ENCODE measurements at regions not wholly inside any gene's neighbourhood (a gene's known extent, or its start where the extent isn't known, plus 50 kb on each side); places are given as distances from the start of the nearest gene placed in this dataset.

GRCh38 chr7:43038254-43038653 lies 74.2 kb upstream of the HECW1 start:
- Histone ChIP-seq H2BK12ac (ENCODE audit: insufficient read length, low read depth, low read length) (no peak overlapping the region), H3T11ph (ENCODE audit: low read length) (no peak overlapping the region), H3K23ac (ENCODE audit: insufficient read length, low read depth, low read length) (no peak overlapping the region), H3K27ac (ENCODE audit: insufficient read length, low read depth, low read length) (no peak overlapping the region), H3K14ac (ENCODE audit: insufficient read depth, low read length) (no peak overlapping the region), H4K91ac (ENCODE audit: insufficient read length, low read depth, low read length) (no peak overlapping the region), H4K8ac (replicated peaks; ENCODE audit: insufficient read length, low read depth, low read length) (no peak overlapping the region), H3K27me3 (ENCODE audit: insufficient read depth, low read length) (no peaks in the 10 kb centered on the region), H3K4me1 (ENCODE audit: insufficient read depth, low read length) (0 out of 2 replicates have a peak, but pooled peaks cover 3% of the 10 kb centered on the region), H3K79me1 (ENCODE audit: insufficient read depth, low read depth, low read length, poor library complexity, severe bottlenecking) (no peaks in the 10 kb centered on the region), H4K5ac (ENCODE audit: insufficient read length, low read depth, low read length) (no peak overlapping the region), H2BK5ac (ENCODE audit: insufficient read length, low read length) (no peak overlapping the region), H2BK15ac (ENCODE audit: low read depth, low read length) (no peak overlapping the region), H3K4me2 (ENCODE audit: insufficient read depth, insufficient read length, low read length) (no peak overlapping the region), H3K56ac (ENCODE audit: insufficient read length, low read depth, low read length) (no peak overlapping the region), H3K79me2 (ENCODE audit: insufficient read depth, low read length) (no peaks in the 10 kb centered on the region), H3K18ac (ENCODE audit: insufficient read length, low read depth, low read length) (no peak overlapping the region), H3K4ac (ENCODE audit: low read depth, low read length) (no peak overlapping the region), H3K23me2 (ENCODE audit: insufficient read length, low read depth, low read length, poor library complexity, severe bottlenecking) (no peaks in the 10 kb centered on the region), H2BK20ac (ENCODE audit: low read depth, low read length, poor library complexity, severe bottlenecking) (no peak overlapping the region), H4K20me1 (ENCODE audit: control insufficient read depth, insufficient read depth, insufficient read length) (no peaks in the 10 kb centered on the region), H2AK5ac (ENCODE audit: insufficient read length, low read length) (no peak overlapping the region), H2AFZ (ENCODE audit: low read length) (no peak overlapping the region), H2BK120ac (ENCODE audit: low read depth, low read length, poor library complexity, severe bottlenecking) (no peak overlapping the region), H3K9ac (ENCODE audit: extremely low read depth, insufficient read length, low read length) (no peak overlapping the region), H3K9me3 (ENCODE audit: control insufficient read depth, low read depth, low read length) (no peaks in the 10 kb centered on the region)
- no peaks in the 10 kb centered on the region for H3K36me3 Mint-ChIP-seq (ENCODE audit: insufficient read depth in 1 of 3, low read depth in 3 of 3)
- H3K4me1 Mint-ChIP-seq: peaks cover 17 to 19% of the 10 kb centered on the region in 2 experiments
- no peak overlapping the region for H3K4me3 Mint-ChIP-seq
- DNase-seq: no peak
- peaks cover 0 to 3% of the 10 kb centered on the region in 2 experiments; a peak in 3 of 5 replicates for H3K9me3 Mint-ChIP-seq
- H3K27me3 Mint-ChIP-seq (ENCODE audit: low read depth): no peaks in the 10 kb centered on the region
- no peak for TF ChIP-seq CTCF (conservative IDR thresholded peaks at IDR 0.05)
- H3K27ac Mint-ChIP-seq: no peak overlapping the region
- no CpG with 5 or more reads among the region's 3 CpGs for WGBS (ENCODE audit: extremely low coverage, insufficient read length, low lambda C conversion rate)

Measured in H9 (cell line).